GM12892 (cell line): ENCODE measurements at regions not wholly inside any gene's neighbourhood (a gene's known extent, or its start where the extent isn't known, plus 50 kb on each side); places are given as distances from the start of the nearest gene placed in this dataset.

Experiments
- POLR2A ChIP-seq: IDR thresholded peaks from 2 replicates; pipeline ENCODE4 v1.6.1; 2011; ENCODE audit warnings: low read depth, low read length, control low read depth
- POLR2AphosphoS5 ChIP-seq: IDR thresholded peaks from 2 replicates; pipeline ENCODE4 v1.6.1; 2011; ENCODE audit warnings: low read depth, low read length, control low read depth
- TAF1 ChIP-seq: IDR thresholded peaks from 2 replicates; pipeline ENCODE4 v1.6.1; 2011; ENCODE audit warnings: low read depth, mild to moderate bottlenecking, control low read depth, low read length, borderline replicate concordance

- TF ChIP-seq POLR2A (no peak), POLR2AphosphoS5 (no peak), TAF1 (no peak)
Measured at GRCh38 chr2:44055664-44056063, 59.9 kb upstream of the LRPPRC start.
